ENCODE measurements at regions not wholly inside any gene's neighbourhood (a gene's known extent, or its start where the extent isn't known, plus 50 kb on each side); places are given as distances from the start of the nearest gene placed in this dataset.
"Not testable (repeated sequence)": the region's sequence is repeated elsewhere in the genome, so short reads cannot be mapped to it uniquely, and the experiment has no call there.

GRCh38 chr1:60841116-60842046, 241.0 kb upstream of the NFIA start:
- H3K27ac ChIP-seq: no peak overlapping the region

GRCh38 chr1:60840476-60840875, 241.9 kb upstream of the NFIA start:
- H3K27ac ChIP-seq: not testable (repeated sequence)

More at GRCh38 chr1:60841116-60842046, 241.0 kb upstream of the NFIA start:
- TF ChIP-seq CTCF (IDR thresholded peaks at IDR 0.05): no peak
- no peak for TF ChIP-seq ZFX (IDR thresholded peaks at IDR 0.05; ENCODE audit: borderline replicate concordance)

- H3K27ac ChIP-seq: no peak overlapping the region
- no peak for TF ChIP-seq ZFX (IDR thresholded peaks at IDR 0.05; ENCODE audit: borderline replicate concordance)
These were observed 246.7 kb upstream of the NFIA start for GRCh38 chr1:60835649-60836048.

GRCh38 chr1:60833173-60833572, 249.2 kb upstream of the NFIA start:
- no peak for TF ChIP-seq ZFX (IDR thresholded peaks at IDR 0.05; ENCODE audit: borderline replicate concordance)
- H3K27ac ChIP-seq: no peak overlapping the region

- H3K27ac ChIP-seq: no peak overlapping the region
- no peak for TF ChIP-seq CTCF (IDR thresholded peaks at IDR 0.05)
- TF ChIP-seq ZFX (IDR thresholded peaks at IDR 0.05; ENCODE audit: borderline replicate concordance): no peak
These were observed 250.0 kb upstream of the NFIA start for GRCh38 chr1:60832367-60832766.

GRCh38 chr1:60831780-60832179, 250.6 kb upstream of the NFIA start:
- no peak overlapping the region for H3K27ac ChIP-seq
- TF ChIP-seq ZFX (IDR thresholded peaks at IDR 0.05; ENCODE audit: borderline replicate concordance) (no peak), CTCF (IDR thresholded peaks at IDR 0.05) (no peak)

GRCh38 chr1:60828944-60829343, 253.4 kb upstream of the NFIA start:
- TF ChIP-seq ZFX (IDR thresholded peaks at IDR 0.05; ENCODE audit: borderline replicate concordance) (no peak), CTCF (IDR thresholded peaks at IDR 0.05) (no peak)
- no peak overlapping the region for H3K27ac ChIP-seq

GRCh38 chr1:60826320-60827094, 255.9 kb upstream of the NFIA start:
- TF ChIP-seq CTCF (IDR thresholded peaks at IDR 0.05) (no peak), ZFX (IDR thresholded peaks at IDR 0.05; ENCODE audit: borderline replicate concordance) (no peak)
- no peak overlapping the region for H3K27ac ChIP-seq
